A673 (cell line): ENCODE measurements at regions not wholly inside any gene's neighbourhood (a gene's known extent, or its start where the extent isn't known, plus 50 kb on each side); places are given as distances from the start of the nearest gene placed in this dataset.

Experiments used
- BruUV-seq: library from RNA; stranded (reverse); fragments of 400-500 nt; replicated peaks from 2 replicates; lab custom pipeline; 2021; lab: Mats Ljungman, UMichigan
- CTCF ChIA-PET: fragments of 300-600 bp; sonication (Branson Sonifier 250); formaldehyde crosslinking; loops from one replicate; lab custom pipeline; 2022; ENCODE audit warnings: antibody characterized with exemption; lab: Charles Lee
- POLR2A ChIA-PET: fragments of 300-600 bp; sonication (Branson Sonifier 250); formaldehyde crosslinking; loops from one replicate; lab custom pipeline; 2022; ENCODE audit warnings: antibody characterized with exemption; ENCODE audit not compliant: low non-redundant PET; lab: Charles Lee
- DNase-seq: peaks from one replicate; pipeline ENCODE4 v3.0.0-alpha.2; 2015; ENCODE audit warnings: low spot score
- H3K27ac ChIP-seq: fragments of 200-600 bp; sonication (generic); 2 replicates; pipeline ENCODE4 v1.5.1; 2016; ENCODE audit warnings: mixed run types, low read depth, mild to moderate bottlenecking, mixed read lengths, antibody characterized with exemption, low read length; ENCODE audit not compliant: poor library complexity, severe bottlenecking
- H3K27me3 ChIP-seq: fragments of 200-600 bp; sonication (generic); replicated peaks from 2 replicates; pipeline ENCODE4 v1.6.1; 2017; ENCODE audit warnings: mixed run types, low read depth, mild to moderate bottlenecking, mixed read lengths, antibody characterized with exemption, low read length; ENCODE audit not compliant: insufficient read depth, poor library complexity
- H3K36me3 ChIP-seq: fragments of 200-600 bp; sonication (generic); 2 replicates; pipeline ENCODE4 v1.6.1; 2016; ENCODE audit warnings: mixed run types, mild to moderate bottlenecking, mixed read lengths, antibody characterized with exemption, low read length; ENCODE audit not compliant: insufficient read depth, poor library complexity, severe bottlenecking
- H3K4me1 ChIP-seq: fragments of 200-600 bp; sonication (generic); 2 replicates; pipeline ENCODE4 v1.6.1; 2017; ENCODE audit warnings: mixed run types, mild to moderate bottlenecking, mixed read lengths, antibody characterized with exemption, low read length; ENCODE audit not compliant: insufficient read depth, poor library complexity, severe bottlenecking
- H3K4me3 ChIP-seq: fragments of 200-600 bp; sonication (generic); 2 replicates; pipeline ENCODE4 v1.5.1; 2016; ENCODE audit warnings: low read depth, mixed run types, mild to moderate bottlenecking, mixed read lengths, low read length; ENCODE audit not compliant: poor library complexity, severe bottlenecking
- H3K9me3 ChIP-seq: fragments of 200-600 bp; sonication (generic); 2 replicates; pipeline ENCODE4 v1.6.1; 2016; ENCODE audit warnings: mixed run types, low read depth, mild to moderate bottlenecking, mixed read lengths, antibody characterized with exemption, low read length; ENCODE audit not compliant: poor library complexity, severe bottlenecking
- EZH2 ChIP-seq: fragments of 200-600 bp; sonication (generic); IDR thresholded peaks from 2 replicates; pipeline ENCODE4 v1.6.1; 2017; ENCODE audit warnings: borderline replicate concordance, low read depth, mild to moderate bottlenecking, mixed read lengths, antibody characterized with exemption, low read length; ENCODE audit not compliant: poor library complexity, severe bottlenecking
- intact Hi-C: fragments of 100-400 bp; cut with micrococcal nuclease; formaldehyde crosslinking; loops from one replicate; pipeline ENCODE4 v1.10.0; 2022; ENCODE audit not compliant: unreplicated experiment
- TF ChIP-seq, protein P1 (sequence below): fragments of 300-800, 200-600 bp; sonication (generic); conservative IDR thresholded peaks from 2 replicates; pipeline ENCODE4 v1.5.1; 2017; ENCODE audit warnings: low read depth, mild to moderate bottlenecking, antibody characterized with exemption, low read length, moderate library complexity, mixed read lengths

DNA sequence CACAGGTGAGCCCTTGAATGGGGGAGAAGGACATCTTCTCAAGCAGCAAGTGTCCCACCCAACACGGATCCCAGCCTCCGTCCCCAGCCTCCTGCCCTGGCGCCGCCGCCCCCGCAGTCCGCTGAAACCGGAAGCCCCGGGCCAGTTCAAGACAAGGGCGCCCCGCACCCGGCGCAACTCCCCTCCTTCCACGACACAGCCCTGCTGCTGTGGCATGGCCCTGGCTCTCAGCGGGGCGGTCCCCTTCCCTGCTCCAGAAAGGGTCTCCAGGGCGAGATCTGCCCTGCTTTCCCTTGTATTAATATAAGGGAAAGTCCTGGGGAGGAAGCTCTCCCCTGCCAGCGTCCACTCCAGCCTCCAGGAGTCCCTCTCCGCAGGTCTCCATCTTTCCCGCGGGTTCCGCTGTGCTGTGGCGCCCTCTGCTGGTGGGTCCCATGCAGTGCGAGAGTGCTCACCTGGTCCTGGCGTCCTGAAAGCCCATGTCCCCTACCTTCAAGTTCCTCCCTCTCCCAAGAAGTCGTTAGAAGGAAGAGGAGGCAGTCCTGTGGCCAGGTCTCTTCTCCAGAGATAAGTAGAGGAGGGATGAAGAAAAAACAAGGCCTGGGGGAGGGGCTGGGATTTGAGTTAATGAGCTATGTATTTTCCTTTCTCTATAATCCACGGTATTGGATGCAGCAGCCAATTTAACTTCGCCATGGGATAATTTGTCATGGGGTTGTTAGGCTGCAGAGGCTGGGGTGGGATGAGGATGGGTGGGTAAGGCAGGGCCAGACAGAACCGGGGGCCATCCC, 176.0 kb downstream of the SMAD2 start:
- Histone ChIP-seq H3K27me3 (no peaks in the 10 kb centered on the region), H3K27ac (no peak overlapping the region), H3K9me3 (peaks cover 3% of the 10 kb centered on the region), H3K36me3 (no peaks in the 10 kb centered on the region), H3K4me3 (no peak overlapping the region), H3K4me1 (no peaks in the 10 kb centered on the region)
- no TSS peak for BruUV-seq
- ChIA-PET POLR2A (no interaction called here), CTCF (interaction anchor here (0.5 to 1.3 kb wide), 5 partner anchors 9 to 990 kb away, joined by 3 to 9 read pairs (median 5); no protein-coding TSS in a partner anchor)
- DNase-seq = peak; percentile 58
- TF ChIP-seq EZH2 = no peak
- TF ChIP-seq, protein P1, sequence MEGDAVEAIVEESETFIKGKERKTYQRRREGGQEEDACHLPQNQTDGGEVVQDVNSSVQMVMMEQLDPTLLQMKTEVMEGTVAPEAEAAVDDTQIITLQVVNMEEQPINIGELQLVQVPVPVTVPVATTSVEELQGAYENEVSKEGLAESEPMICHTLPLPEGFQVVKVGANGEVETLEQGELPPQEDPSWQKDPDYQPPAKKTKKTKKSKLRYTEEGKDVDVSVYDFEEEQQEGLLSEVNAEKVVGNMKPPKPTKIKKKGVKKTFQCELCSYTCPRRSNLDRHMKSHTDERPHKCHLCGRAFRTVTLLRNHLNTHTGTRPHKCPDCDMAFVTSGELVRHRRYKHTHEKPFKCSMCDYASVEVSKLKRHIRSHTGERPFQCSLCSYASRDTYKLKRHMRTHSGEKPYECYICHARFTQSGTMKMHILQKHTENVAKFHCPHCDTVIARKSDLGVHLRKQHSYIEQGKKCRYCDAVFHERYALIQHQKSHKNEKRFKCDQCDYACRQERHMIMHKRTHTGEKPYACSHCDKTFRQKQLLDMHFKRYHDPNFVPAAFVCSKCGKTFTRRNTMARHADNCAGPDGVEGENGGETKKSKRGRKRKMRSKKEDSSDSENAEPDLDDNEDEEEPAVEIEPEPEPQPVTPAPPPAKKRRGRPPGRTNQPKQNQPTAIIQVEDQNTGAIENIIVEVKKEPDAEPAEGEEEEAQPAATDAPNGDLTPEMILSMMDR = peak; percentile 98
- intact Hi-C loops = loop anchor here (2.0 to 10.0 kb wide), 2 partner anchors 470 to 704 kb away; no protein-coding TSS in a partner anchor

DNA sequence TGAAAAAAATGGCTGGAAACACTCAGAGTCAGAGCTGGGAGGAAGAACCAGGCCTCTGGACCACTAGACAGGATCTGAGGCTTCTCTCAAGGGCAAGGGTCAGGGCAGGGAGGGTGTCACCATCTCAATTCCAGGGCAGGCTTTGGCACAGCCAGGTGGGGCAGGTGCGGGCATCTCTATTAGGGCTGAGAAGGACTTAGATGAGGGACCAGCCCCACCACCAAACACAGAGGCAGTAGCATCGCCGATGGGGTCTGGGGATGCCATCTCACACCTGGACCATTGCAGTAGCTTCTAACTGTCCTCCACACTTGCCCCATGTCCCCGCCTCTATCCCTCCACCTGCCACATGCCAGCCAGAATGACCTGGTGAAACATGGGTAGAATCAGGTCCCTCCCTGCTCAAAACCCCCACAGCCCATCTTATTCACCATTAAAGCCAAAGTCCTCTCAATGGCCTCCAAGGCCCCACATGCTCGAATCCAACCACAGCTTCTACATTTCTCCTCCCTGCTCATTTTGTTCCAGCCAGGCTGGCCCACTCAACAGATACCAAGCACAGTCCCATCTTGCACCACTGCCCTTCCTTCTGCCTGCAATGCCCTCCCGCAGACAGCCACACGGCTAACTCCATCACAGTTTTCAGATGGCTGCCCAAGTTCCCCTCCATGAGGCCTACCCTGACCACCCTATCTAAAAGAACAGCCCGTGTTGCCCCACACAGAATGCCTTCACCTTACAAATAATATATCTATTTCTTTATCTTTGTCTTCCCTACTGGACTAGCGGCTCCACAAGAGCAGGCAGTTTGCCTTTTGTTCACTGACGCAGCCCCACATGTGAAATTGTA, 177.4 kb downstream of the SMAD2 start:
- no peaks in the 10 kb centered on the region for H3K36me3 ChIP-seq
- CTCF ChIA-PET = interaction anchor here (0.6 kb wide), 1 partner anchor 538 kb away, joined by 3 read pairs; no protein-coding TSS in a partner anchor
- BruUV-seq = no TSS peak

DNA sequence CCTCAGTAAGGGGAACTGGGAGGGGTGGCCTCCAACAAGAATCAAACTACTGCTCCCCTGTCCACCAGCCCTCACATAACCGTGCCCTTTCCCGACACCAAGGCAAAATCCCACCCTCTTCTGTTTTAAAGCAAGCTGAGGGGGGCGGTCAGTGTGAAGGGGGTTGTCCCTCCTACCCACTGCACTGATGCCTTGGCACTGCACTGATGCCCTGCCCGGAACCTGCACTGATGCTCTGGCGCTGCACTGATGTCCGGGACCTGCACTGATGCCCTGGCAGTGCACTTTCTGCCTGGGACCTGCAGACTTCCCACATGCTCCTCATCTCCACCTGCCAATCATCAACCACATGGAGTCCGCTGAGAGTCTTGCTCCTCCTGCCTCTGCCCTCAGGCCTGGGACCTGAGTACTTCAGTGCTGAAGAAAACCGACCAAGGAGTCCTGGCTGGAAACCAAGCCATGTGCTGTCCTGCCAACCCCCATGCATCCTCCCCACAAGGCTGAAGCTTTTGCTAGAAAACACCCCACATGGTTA, 179.5 kb downstream of the SMAD2 start:
- no peaks in the 10 kb centered on the region for H3K9me3 ChIP-seq
- DNase-seq = no peak
- TF ChIP-seq EZH2 = no peak
- TF ChIP-seq, protein P1 = no peak
- ChIA-PET POLR2A (no interaction called here), CTCF (no interaction called here)
- no peaks in the 10 kb centered on the region for H3K4me1 ChIP-seq
- no peak overlapping the region for H3K4me3 ChIP-seq
- intact Hi-C loops = loop anchor here (10.0 kb wide), 1 partner anchor 466 kb away; no protein-coding TSS in a partner anchor
- no peaks in the 10 kb centered on the region for H3K36me3 ChIP-seq
- no peaks in the 10 kb centered on the region for H3K27me3 ChIP-seq
- H3K27ac ChIP-seq = no peak overlapping the region
- no TSS peak for BruUV-seq

More for the DNA sequence above, 177.4 kb downstream of the SMAD2 start:
- Histone ChIP-seq H3K9me3 (no peaks in the 10 kb centered on the region), H3K4me1 (no peaks in the 10 kb centered on the region), H3K4me3 (no peak overlapping the region), H3K27ac (no peak overlapping the region), H3K27me3 (no peaks in the 10 kb centered on the region)
- no peak for DNase-seq
- no peak for TF ChIP-seq EZH2
- TF ChIP-seq, protein P1 = no peak
- POLR2A ChIA-PET = no interaction called here
- intact Hi-C loops = loop anchor here (1.0 to 10.0 kb wide), 2 partner anchors 468 to 538 kb away; no protein-coding TSS in a partner anchor
